ENCODE measurements at regions not wholly inside any gene's neighbourhood (a gene's known extent, or its start where the extent isn't known, plus 50 kb on each side); places are given as distances from the start of the nearest gene placed in this dataset.
"Not testable (repeated sequence)": the region's sequence is repeated elsewhere in the genome, so short reads cannot be mapped to it uniquely, and the experiment has no call there.

GRCh38 chrX:52261125-52261462 lies 76.4 kb downstream of the MAGED4 start:
- DNase-seq (ENCODE audit: low spot score) = no peak
- no peak for TF ChIP-seq CTCF (IDR thresholded peaks at IDR 0.05; ENCODE audit: extremely low read depth, missing control alignments)

- TF ChIP-seq CTCF (IDR thresholded peaks at IDR 0.05; ENCODE audit: extremely low read depth, missing control alignments) = peak; percentile 62
- peak; percentile 75 for DNase-seq (ENCODE audit: low spot score)
Measured at GRCh38 chrX:52261463-52262194, 76.9 kb downstream of the MAGED4 start.

- TF ChIP-seq CTCF (IDR thresholded peaks at IDR 0.05; ENCODE audit: extremely low read depth, missing control alignments) = no peak
- no peak for DNase-seq (ENCODE audit: low spot score)
Measured at GRCh38 chrX:52262195-52262546, 77.5 kb downstream of the MAGED4 start.

- TF ChIP-seq CTCF (IDR thresholded peaks at IDR 0.05; ENCODE audit: extremely low read depth, missing control alignments) = no peak
- DNase-seq (ENCODE audit: low spot score) = no peak
Measured at GRCh38 chrX:52263417-52263816, 78.7 kb downstream of the MAGED4 start.

GRCh38 chrX:52265713-52266112 lies 81.0 kb downstream of the MAGED4 start:
- no peak for DNase-seq (ENCODE audit: low spot score)
- no peak for TF ChIP-seq CTCF (IDR thresholded peaks at IDR 0.05; ENCODE audit: extremely low read depth, missing control alignments)

GRCh38 chrX:52268502-52268901 lies 83.8 kb downstream of the MAGED4 start:
- DNase-seq (ENCODE audit: low spot score) = not testable (repeated sequence)

GRCh38 chrX:52270453-52271116 lies 85.9 kb downstream of the MAGED4 start:
- TF ChIP-seq CTCF (IDR thresholded peaks at IDR 0.05; ENCODE audit: extremely low read depth, missing control alignments) = no peak
- no peak for DNase-seq (ENCODE audit: low spot score)

- TF ChIP-seq CTCF (IDR thresholded peaks at IDR 0.05; ENCODE audit: extremely low read depth, missing control alignments) = no peak
- no peak for DNase-seq (ENCODE audit: low spot score)
Measured at GRCh38 chrX:52271206-52271605, 86.5 kb downstream of the MAGED4 start.

Measured in GM20000 (cell line).